ENCODE measurements at regions not wholly inside any gene's neighbourhood (a gene's known extent, or its start where the extent isn't known, plus 50 kb on each side); places are given as distances from the start of the nearest gene placed in this dataset.

- TF ChIP-seq REST (tag by site-specific recombination; IDR thresholded peaks at IDR 0.05), result no peak
- TF ChIP-seq CTCF (tag by site-specific recombination; IDR thresholded peaks at IDR 0.05), result no peak
- TF ChIP-seq ZNF768 (tag by site-specific recombination; IDR thresholded peaks at IDR 0.05), result no peak
- TF ChIP-seq ATF2 (tag by site-specific recombination; IDR thresholded peaks at IDR 0.05; ENCODE audit: low read depth), result no peak
- TF ChIP-seq ZNF2 (tag by site-specific recombination; IDR thresholded peaks at IDR 0.05), result no peak
These were observed 52.5 kb upstream of the MYL2 start for GRCh38 chr12:110972866-110973265.

Data from HEK293 (cell line).